ENCODE measurements at regions not wholly inside any gene's neighbourhood (a gene's known extent, or its start where the extent isn't known, plus 50 kb on each side); places are given as distances from the start of the nearest gene placed in this dataset.
A peak's percentile ranks its signal among the peaks of the same experiment; 100 is the strongest.

- no peak for DNase-seq (ENCODE audit: low read depth in 2 of 3, low spot score in 2 of 3)
Observed at GRCh38 chr12:24072302-24072701, 122.8 kb upstream of the SOX5 start.

- no peak for DNase-seq (ENCODE audit: low read depth in 2 of 3, low spot score in 2 of 3)
Observed at GRCh38 chr12:24071842-24072241, 122.4 kb upstream of the SOX5 start.

GRCh38 chr12:24069532-24070395, 120.3 kb upstream of the SOX5 start:
- DNase-seq (ENCODE audit: low read depth in 2 of 3, low spot score in 2 of 3): no peak

- DNase-seq (ENCODE audit: low read depth in 2 of 3, low spot score in 2 of 3): no peak
Observed at GRCh38 chr12:24066865-24067264, 117.4 kb upstream of the SOX5 start.

GRCh38 chr12:24066097-24066496, 116.6 kb upstream of the SOX5 start:
- DNase-seq (ENCODE audit: low read depth in 2 of 3, low spot score in 2 of 3): no peak

- DNase-seq (ENCODE audit: low read depth in 2 of 3, low spot score in 2 of 3): no peak
Observed at GRCh38 chr12:24062642-24063245, 113.3 kb upstream of the SOX5 start.

- DNase-seq (ENCODE audit: low read depth in 2 of 3, low spot score in 2 of 3): no peak
Observed at GRCh38 chr12:24060089-24060488, 110.6 kb upstream of the SOX5 start.

- DNase-seq (ENCODE audit: low read depth in 2 of 3, low spot score in 2 of 3): no peak
Observed at GRCh38 chr12:24057920-24058476, 108.5 kb upstream of the SOX5 start.

- DNase-seq (ENCODE audit: low read depth in 2 of 3, low spot score in 2 of 3): no peak
Observed at GRCh38 chr12:24055747-24056146, 106.3 kb upstream of the SOX5 start.

- DNase-seq (ENCODE audit: low read depth in 2 of 3, low spot score in 2 of 3): peak in 1 of 3 donors; percentile 4
Observed at GRCh38 chr12:24054416-24054815, 104.9 kb upstream of the SOX5 start.

- DNase-seq (ENCODE audit: low read depth in 2 of 3, low spot score in 2 of 3): no peak
Observed at GRCh38 chr12:24049728-24050127, 100.3 kb upstream of the SOX5 start.

- peak in 1 of 3 donors; percentile 26 for DNase-seq (ENCODE audit: low read depth in 2 of 3, low spot score in 2 of 3)
Observed at GRCh38 chr12:24049101-24049500, 99.6 kb upstream of the SOX5 start.

GRCh38 chr12:24048446-24048845, 99.0 kb upstream of the SOX5 start:
- no peak for DNase-seq (ENCODE audit: low read depth in 2 of 3, low spot score in 2 of 3)

GRCh38 chr12:24047326-24047725, 97.9 kb upstream of the SOX5 start:
- DNase-seq (ENCODE audit: low read depth in 2 of 3, low spot score in 2 of 3): no peak

GRCh38 chr12:24045816-24046257, 96.4 kb upstream of the SOX5 start:
- DNase-seq (ENCODE audit: low read depth in 2 of 3, low spot score in 2 of 3): peak in 2 of 3 donors; percentile 23 to 67

- DNase-seq (ENCODE audit: low read depth in 2 of 3, low spot score in 2 of 3): no peak
Observed at GRCh38 chr12:24044941-24045703, 95.7 kb upstream of the SOX5 start.

GRCh38 chr12:24042651-24043050, 93.2 kb upstream of the SOX5 start:
- DNase-seq (ENCODE audit: low read depth in 2 of 3, low spot score in 2 of 3): no peak

GRCh38 chr12:24039113-24039525, 89.6 kb upstream of the SOX5 start:
- no peak for DNase-seq (ENCODE audit: low read depth in 2 of 3, low spot score in 2 of 3)

GRCh38 chr12:24038211-24038997, 88.9 kb upstream of the SOX5 start:
- DNase-seq (ENCODE audit: low read depth in 2 of 3, low spot score in 2 of 3): no peak
